Calu3 (cell line): ENCODE measurements at regions not wholly inside any gene's neighbourhood (a gene's known extent, or its start where the extent isn't known, plus 50 kb on each side); places are given as distances from the start of the nearest gene placed in this dataset.

Experiments
- BruUV-seq: library from RNA; stranded (reverse); fragments of 400-500 nt; replicated peaks from 2 replicates; lab custom pipeline; 2021; lab: Mats Ljungman, UMichigan
- CTCF ChIA-PET: fragments of 300-600 bp; sonication (Branson Sonifier 250); formaldehyde crosslinking; loops from one replicate; lab custom pipeline; 2022; ENCODE audit warnings: antibody characterized with exemption; lab: Charles Lee
- DNase-seq: peaks from one replicate; pipeline ENCODE4 v3.0.0; 2022
- H3K27ac Mint-ChIP-seq: one replicate; pipeline ENCODE4 v1.8.0; 2022; ENCODE audit warnings: mixed read lengths; ENCODE audit not compliant: unreplicated experiment
- H3K27me3 Mint-ChIP-seq: one replicate; pipeline ENCODE4 v1.8.0; 2022; ENCODE audit warnings: mixed read lengths; ENCODE audit not compliant: unreplicated experiment
- H3K36me3 Mint-ChIP-seq: one replicate; pipeline ENCODE4 v1.8.0; 2022; ENCODE audit warnings: mild to moderate bottlenecking, moderate library complexity, mixed read lengths; ENCODE audit not compliant: insufficient read depth, unreplicated experiment
- H3K4me1 Mint-ChIP-seq: one replicate; pipeline ENCODE4 v1.8.0; 2022; ENCODE audit warnings: mild to moderate bottlenecking, low read depth, mixed read lengths; ENCODE audit not compliant: unreplicated experiment
- H3K4me3 Mint-ChIP-seq: one replicate; pipeline ENCODE4 v1.8.0; 2022; ENCODE audit warnings: mild to moderate bottlenecking, low read depth, moderate library complexity, mixed read lengths; ENCODE audit not compliant: unreplicated experiment
- H3K9me3 Mint-ChIP-seq: one replicate; pipeline ENCODE4 v1.8.0; 2022; ENCODE audit warnings: low read depth, mixed read lengths; ENCODE audit not compliant: unreplicated experiment
- CTCF ChIP-seq: fragments of 200-600 bp; IDR thresholded peaks from one replicate; pipeline ENCODE4 v1.8.0; 2022; ENCODE audit warnings: antibody characterized with exemption; ENCODE audit not compliant: unreplicated experiment
- intact Hi-C: fragments of 100-400 bp; cut with micrococcal nuclease; formaldehyde crosslinking; loops from one replicate; pipeline ENCODE4 v1.10.0; 2022; ENCODE audit not compliant: unreplicated experiment

- no TSS peak for BruUV-seq
- H3K27me3 Mint-ChIP-seq, result no peaks in the 10 kb centered on the region
- no peak for TF ChIP-seq CTCF
- intact Hi-C loops, result no loop called here
- CTCF ChIA-PET, result no interaction called here
- no peak overlapping the region for H3K4me3 Mint-ChIP-seq
- H3K27ac Mint-ChIP-seq, result no peak overlapping the region
- no peaks in the 10 kb centered on the region for H3K36me3 Mint-ChIP-seq
- no peak for DNase-seq
- no peaks in the 10 kb centered on the region for H3K4me1 Mint-ChIP-seq
- peaks cover 8% of the 10 kb centered on the region for H3K9me3 Mint-ChIP-seq
Measured at GRCh38 chr10:9895981-9896380, 1121.7 kb upstream of the CELF2 start.

DNA sequence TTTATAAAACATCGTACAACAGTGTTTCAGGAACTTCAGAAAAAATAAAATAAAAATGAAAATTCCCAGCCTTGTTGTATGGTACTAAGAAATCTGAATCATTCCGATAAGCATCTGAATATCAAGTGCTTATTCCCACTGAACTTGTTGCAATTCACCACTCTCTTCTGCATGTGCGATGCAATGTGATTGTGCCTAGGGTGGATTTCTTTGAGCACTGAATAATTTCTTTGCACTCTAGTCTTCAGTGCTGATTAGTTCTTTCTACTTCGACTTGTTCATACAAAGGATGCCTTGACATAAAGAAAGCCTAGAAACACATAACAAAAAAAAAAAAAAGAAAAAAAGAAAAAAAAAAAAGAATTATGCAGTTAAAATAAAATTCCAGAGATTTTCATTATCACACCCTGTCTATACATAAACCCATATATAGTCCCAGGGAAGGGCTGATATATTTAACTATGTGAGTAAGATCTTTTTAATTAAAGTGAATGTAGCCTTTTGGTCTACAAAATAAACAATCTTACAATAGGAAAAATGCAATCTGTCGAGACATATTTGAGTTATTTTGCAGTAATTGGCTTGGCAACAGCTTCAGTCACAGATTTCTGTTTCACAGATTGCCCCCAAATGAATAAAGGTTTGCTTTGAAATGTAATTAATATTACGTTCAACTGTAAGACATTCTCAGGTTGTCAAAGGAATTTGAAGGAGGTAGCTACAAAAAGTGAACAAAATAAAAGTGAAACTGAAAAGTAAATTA lies 1118.9 kb upstream of the CELF2 start:
- Mint-ChIP-seq H3K36me3 (no peaks in the 10 kb centered on the region), H3K9me3 (peaks cover 7% of the 10 kb centered on the region), H3K27me3 (no peaks in the 10 kb centered on the region), H3K27ac (no peak overlapping the region), H3K4me1 (no peaks in the 10 kb centered on the region), H3K4me3 (no peak overlapping the region)
- CTCF ChIA-PET, result no interaction called here
- DNase-seq, result no peak
- no peak for TF ChIP-seq CTCF
- BruUV-seq, result no TSS peak
- intact Hi-C loops, result no loop called here

DNA sequence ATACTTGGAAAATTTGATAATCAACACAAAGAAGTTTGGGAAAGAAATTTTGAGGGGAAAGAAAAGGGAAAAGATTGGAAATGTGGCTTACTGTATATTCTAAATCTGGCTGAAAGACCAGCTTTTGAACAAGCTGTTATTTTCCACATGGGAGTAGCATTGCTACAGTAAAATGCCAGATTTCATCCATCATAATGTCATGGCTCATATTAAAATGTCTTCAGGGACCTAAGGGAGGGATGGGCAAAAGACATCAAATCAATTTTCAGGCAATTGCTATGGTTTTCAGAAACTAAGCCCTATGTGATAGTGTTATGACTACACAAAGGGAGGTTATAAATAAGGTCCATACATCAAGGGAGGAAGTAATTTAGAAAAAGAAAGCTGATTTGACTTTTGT lies 1116.9 kb upstream of the CELF2 start:
- no TSS peak for BruUV-seq
- no peak for TF ChIP-seq CTCF

GRCh38 chr10:9901971-9902370 lies 1115.7 kb upstream of the CELF2 start:
- Mint-ChIP-seq H3K4me3 (no peak overlapping the region), H3K36me3 (no peaks in the 10 kb centered on the region), H3K9me3 (peaks cover 5% of the 10 kb centered on the region), H3K27ac (no peak overlapping the region), H3K27me3 (no peaks in the 10 kb centered on the region), H3K4me1 (no peaks in the 10 kb centered on the region)
- DNase-seq, result no peak
- CTCF ChIA-PET, result no interaction called here
- intact Hi-C loops, result no loop called here
- no peak for TF ChIP-seq CTCF
- no TSS peak for BruUV-seq

More for the DNA sequence above, 1116.9 kb upstream of the CELF2 start:
- H3K9me3 Mint-ChIP-seq, result peaks cover 9% of the 10 kb centered on the region
- CTCF ChIA-PET, result no interaction called here
- no peak overlapping the region for H3K4me3 Mint-ChIP-seq
- H3K27me3 Mint-ChIP-seq, result no peaks in the 10 kb centered on the region
- H3K27ac Mint-ChIP-seq, result no peak overlapping the region
- no peaks in the 10 kb centered on the region for H3K4me1 Mint-ChIP-seq
- no peak for DNase-seq
- intact Hi-C loops, result no loop called here
- H3K36me3 Mint-ChIP-seq, result no peaks in the 10 kb centered on the region
